ENCODE measurements at regions not wholly inside any gene's neighbourhood (a gene's known extent, or its start where the extent isn't known, plus 50 kb on each side); places are given as distances from the start of the nearest gene placed in this dataset.

DNA sequence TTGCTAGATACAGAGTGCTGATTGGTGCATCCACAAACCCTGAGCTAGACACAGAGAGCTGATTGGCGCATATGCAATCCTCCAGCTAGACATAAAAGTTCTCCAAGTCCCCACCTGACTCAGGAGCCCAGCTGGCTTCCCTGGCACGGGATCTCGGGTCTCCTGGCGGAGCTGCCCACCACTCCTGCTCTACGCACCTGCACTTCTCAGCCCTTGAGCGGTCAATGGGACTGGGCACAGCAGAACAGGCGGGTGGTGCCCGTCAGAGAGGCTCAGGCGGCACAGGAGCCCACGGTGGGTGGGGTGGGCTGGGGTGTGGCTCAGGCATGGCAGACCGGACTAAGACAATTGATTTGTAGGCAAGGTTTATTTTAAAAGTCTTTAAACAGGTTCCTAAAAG lies 1365.5 kb downstream of the FAM181B start:
- CTCF ChIA-PET = no interaction called here
- peaks cover 9% of the 10 kb centered on the region for H3K9me3 Mint-ChIP-seq (ENCODE audit: insufficient read depth)
- no peaks in the 10 kb centered on the region for H3K36me3 Mint-ChIP-seq (ENCODE audit: low read depth)
- ATAC-seq (no peak), DNase-seq (no peak)
- no peak overlapping the region for H3K4me3 Mint-ChIP-seq
- POLR2A ChIA-PET = no interaction called here
- H3K27me3 Mint-ChIP-seq (ENCODE audit: low read depth) = no peaks in the 10 kb centered on the region
- H3K27ac Mint-ChIP-seq = no peak overlapping the region
- H3K4me1 Mint-ChIP-seq (ENCODE audit: low read depth) = no peaks in the 10 kb centered on the region

DNA sequence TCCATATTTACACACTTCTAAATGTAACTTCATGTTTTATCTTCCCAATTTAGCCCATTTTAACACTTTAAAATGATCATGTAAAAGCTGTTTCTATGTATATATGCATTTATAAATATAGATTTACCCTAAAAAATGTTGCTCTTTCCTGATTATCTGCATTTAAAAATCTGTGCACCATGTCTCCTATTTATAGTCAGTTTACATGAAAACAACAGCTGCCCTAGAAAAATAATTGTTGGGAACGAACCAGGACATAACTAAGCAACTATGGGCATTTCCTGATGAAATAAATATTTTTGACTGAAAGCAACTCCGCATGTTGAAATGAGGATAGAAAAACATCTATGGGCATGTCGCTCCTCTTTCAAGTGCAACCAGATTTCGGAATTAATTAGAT lies 1368.2 kb downstream of the FAM181B start:
- Mint-ChIP-seq H3K36me3 (ENCODE audit: low read depth) (no peaks in the 10 kb centered on the region), H3K9me3 (ENCODE audit: insufficient read depth) (peaks cover 13% of the 10 kb centered on the region), H3K4me3 (no peak overlapping the region), H3K4me1 (ENCODE audit: low read depth) (no peaks in the 10 kb centered on the region), H3K27me3 (ENCODE audit: low read depth) (no peaks in the 10 kb centered on the region), H3K27ac (no peak overlapping the region)
- DNase-seq (no peak), ATAC-seq (no peak)
- ChIA-PET POLR2A (no interaction called here), CTCF (no interaction called here)

DNA sequence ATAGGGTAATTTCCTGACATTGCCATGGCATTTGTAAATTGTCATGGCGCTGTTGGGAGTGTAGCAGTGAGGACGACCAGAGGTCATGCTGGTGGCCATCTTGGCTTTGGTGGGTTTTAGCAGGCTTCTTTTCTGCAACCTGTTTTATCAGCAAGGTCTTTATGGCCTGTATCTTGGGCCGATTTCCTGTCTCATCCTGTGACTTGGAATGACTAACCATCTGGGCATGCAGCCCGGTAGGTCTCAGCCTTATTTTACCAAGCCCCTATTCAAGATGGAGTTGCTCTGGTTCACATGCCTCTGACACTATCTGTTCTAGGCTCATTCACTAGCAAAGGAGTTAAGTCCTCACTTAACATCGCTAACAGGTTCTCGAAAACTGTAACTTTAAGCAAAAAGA lies 1374.2 kb downstream of the FAM181B start:
- Mint-ChIP-seq H3K4me3 (no peak overlapping the region), H3K9me3 (ENCODE audit: insufficient read depth) (peaks cover 5% of the 10 kb centered on the region), H3K36me3 (ENCODE audit: low read depth) (no peaks in the 10 kb centered on the region), H3K27me3 (ENCODE audit: low read depth) (no peaks in the 10 kb centered on the region), H3K27ac (no peak overlapping the region), H3K4me1 (ENCODE audit: low read depth) (no peaks in the 10 kb centered on the region)
- DNase-seq (no peak), ATAC-seq (no peak)
- POLR2A ChIA-PET = no interaction called here
- CTCF ChIA-PET = no interaction called here

DNA sequence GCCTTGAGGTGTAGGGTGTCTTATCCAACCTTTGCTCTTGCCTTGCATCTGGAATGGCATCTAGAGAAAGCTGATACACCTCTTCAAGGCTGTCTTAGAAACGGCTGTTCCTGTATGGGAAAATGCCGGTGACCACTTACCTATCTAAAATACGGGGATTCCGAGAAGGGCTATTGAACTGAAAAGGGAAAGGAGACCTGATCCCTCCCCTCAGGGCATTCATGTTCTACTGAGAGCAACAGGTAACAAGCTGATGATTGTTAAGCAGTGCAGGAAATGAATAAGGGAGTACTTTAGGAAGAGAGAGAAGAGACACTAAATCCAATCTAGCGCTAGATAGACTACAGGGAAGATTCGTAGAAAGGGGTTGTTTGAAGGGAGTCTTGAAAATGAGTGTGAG lies 1388.1 kb downstream of the FAM181B start:
- no peak overlapping the region for H3K4me3 Mint-ChIP-seq
- ATAC-seq = no peak
- CTCF ChIA-PET = no interaction called here

DNA sequence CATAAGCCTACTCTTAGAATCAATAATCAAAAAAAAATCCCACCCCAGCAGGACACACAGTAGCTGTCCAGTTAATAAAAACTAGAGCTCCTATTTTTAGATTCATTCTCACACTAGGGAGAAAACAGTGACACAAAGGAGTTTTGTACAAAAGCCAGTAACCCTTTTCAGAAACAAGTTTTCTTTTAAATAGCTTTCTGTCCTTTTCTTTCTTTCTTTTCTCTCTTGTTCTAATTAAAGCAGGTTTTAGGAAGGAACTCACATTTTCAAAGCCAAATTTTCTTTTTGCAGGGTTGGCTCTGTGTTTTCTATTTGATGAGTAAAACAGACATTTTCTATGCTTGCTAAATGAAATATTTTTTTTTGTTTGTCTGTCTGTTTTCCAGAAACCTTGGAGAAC lies 1390.7 kb downstream of the FAM181B start:
- ChIA-PET CTCF (no interaction called here), POLR2A (no interaction called here)
- ATAC-seq = no peak
- Mint-ChIP-seq H3K9me3 (ENCODE audit: insufficient read depth) (no peaks in the 10 kb centered on the region), H3K4me1 (ENCODE audit: low read depth) (no peaks in the 10 kb centered on the region), H3K27me3 (ENCODE audit: low read depth) (no peaks in the 10 kb centered on the region), H3K36me3 (ENCODE audit: low read depth) (no peaks in the 10 kb centered on the region), H3K4me3 (no peak overlapping the region), H3K27ac (no peak overlapping the region)
- DNase-seq = no peak

More for the DNA sequence above, 1388.1 kb downstream of the FAM181B start:
- Mint-ChIP-seq H3K27ac (no peak overlapping the region), H3K9me3 (ENCODE audit: insufficient read depth) (no peaks in the 10 kb centered on the region), H3K4me1 (ENCODE audit: low read depth) (no peaks in the 10 kb centered on the region), H3K27me3 (ENCODE audit: low read depth) (no peaks in the 10 kb centered on the region), H3K36me3 (ENCODE audit: low read depth) (no peaks in the 10 kb centered on the region)
- DNase-seq = no peak
- POLR2A ChIA-PET = no interaction called here

DNA sequence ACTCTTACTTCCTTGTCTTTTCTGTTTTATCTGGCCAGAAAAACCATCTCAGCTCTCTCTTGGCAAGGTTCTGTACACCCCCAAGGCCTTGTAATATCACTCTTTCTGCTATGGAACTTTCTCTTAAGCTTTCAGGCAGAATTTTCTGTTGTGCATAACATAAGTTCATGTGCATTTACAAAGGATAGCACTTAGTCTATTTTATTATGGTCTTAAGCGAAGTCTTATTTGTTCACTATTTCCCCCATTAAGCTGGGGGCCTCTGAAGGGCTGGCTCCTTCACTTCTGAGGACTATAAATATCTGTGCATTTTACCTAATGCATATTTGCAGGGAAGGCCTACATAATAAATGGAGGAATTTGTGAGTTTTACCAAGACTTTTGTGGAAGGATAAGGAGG lies 1393.4 kb downstream of the FAM181B start:
- no peaks in the 10 kb centered on the region for H3K27me3 Mint-ChIP-seq (ENCODE audit: low read depth)
- ATAC-seq = no peak
- no peaks in the 10 kb centered on the region for H3K36me3 Mint-ChIP-seq (ENCODE audit: low read depth)
- H3K9me3 Mint-ChIP-seq (ENCODE audit: insufficient read depth) = peaks cover 4% of the 10 kb centered on the region
- ChIA-PET POLR2A (no interaction called here), CTCF (no interaction called here)
- no peak overlapping the region for H3K27ac Mint-ChIP-seq
- no peak overlapping the region for H3K4me3 Mint-ChIP-seq
- H3K4me1 Mint-ChIP-seq (ENCODE audit: low read depth) = no peaks in the 10 kb centered on the region
- DNase-seq = no peak

DNA sequence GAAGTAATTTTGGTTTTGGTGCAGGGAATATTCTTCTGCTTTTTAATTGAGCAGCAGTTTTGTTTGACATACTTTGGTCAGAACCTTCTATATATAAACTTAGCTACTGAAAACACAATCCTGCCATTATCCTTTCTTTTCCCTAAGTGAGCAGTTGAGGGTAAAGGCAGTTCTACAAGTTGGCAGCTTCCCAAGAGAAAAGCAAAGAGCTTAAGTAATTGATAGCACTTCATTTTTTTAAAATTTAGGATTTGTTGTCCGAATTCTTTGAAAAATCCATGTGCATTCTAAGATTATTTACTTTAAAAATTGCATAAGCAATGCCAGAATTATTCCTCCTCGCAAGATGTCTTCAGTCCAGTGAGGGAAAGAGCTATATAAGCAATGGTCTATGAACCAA lies 1394.1 kb downstream of the FAM181B start:
- CTCF ChIA-PET = no interaction called here
- no peak for ATAC-seq
- H3K9me3 Mint-ChIP-seq (ENCODE audit: insufficient read depth) = peaks cover 5% of the 10 kb centered on the region
- POLR2A ChIA-PET = no interaction called here
- no peak overlapping the region for H3K4me3 Mint-ChIP-seq
- no peaks in the 10 kb centered on the region for H3K27me3 Mint-ChIP-seq (ENCODE audit: low read depth)
- no peak overlapping the region for H3K27ac Mint-ChIP-seq
- no peak for DNase-seq
- no peaks in the 10 kb centered on the region for H3K4me1 Mint-ChIP-seq (ENCODE audit: low read depth)
- no peaks in the 10 kb centered on the region for H3K36me3 Mint-ChIP-seq (ENCODE audit: low read depth)

DNA sequence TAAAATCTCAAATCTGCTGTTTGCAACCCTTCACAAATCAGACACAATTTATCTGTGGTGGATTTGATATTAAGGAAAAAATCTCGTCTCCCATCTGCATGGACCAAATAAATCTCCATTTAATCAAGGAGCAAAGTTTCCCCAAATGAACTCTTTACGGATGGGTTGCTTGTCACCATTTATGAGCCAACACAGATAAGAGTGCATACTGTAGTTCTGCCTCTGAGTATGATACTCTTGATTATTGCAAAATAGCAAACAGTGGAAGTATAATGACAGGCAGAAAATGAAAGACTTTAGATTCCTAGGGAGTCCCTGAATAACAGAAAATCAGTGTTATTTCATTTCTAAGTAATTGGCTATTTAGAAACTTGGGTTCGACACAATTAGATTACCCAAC lies 1395.9 kb downstream of the FAM181B start:
- ATAC-seq (no peak), DNase-seq (no peak)
- Mint-ChIP-seq H3K9me3 (ENCODE audit: insufficient read depth) (peaks cover 8% of the 10 kb centered on the region), H3K4me3 (no peak overlapping the region), H3K27me3 (ENCODE audit: low read depth) (no peaks in the 10 kb centered on the region), H3K36me3 (ENCODE audit: low read depth) (no peaks in the 10 kb centered on the region), H3K27ac (no peak overlapping the region), H3K4me1 (ENCODE audit: low read depth) (no peaks in the 10 kb centered on the region)
- ChIA-PET POLR2A (no interaction called here), CTCF (no interaction called here)

DNA sequence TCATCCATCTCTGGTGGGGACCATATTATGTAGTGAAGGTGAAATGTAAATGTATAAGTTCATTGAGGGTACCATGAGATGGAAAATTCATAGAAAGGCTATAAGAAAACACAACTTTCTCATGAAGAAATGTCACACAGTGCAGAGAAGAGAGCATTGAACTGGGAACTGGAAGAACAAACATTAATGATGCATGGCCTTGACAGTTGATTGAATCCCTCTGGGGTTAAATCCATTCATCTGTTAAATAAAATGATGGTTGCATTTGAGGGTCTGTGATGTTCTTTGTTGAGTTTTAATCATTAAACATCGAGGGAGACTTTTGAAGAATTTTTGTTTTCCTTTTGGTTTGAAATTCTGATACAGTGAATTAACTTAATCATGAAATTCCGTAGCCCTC lies 1401.4 kb downstream of the FAM181B start:
- ChIA-PET POLR2A (no interaction called here), CTCF (no interaction called here)
- H3K9me3 Mint-ChIP-seq (ENCODE audit: insufficient read depth) = peaks cover 8% of the 10 kb centered on the region
- H3K36me3 Mint-ChIP-seq (ENCODE audit: low read depth) = no peaks in the 10 kb centered on the region
- H3K27me3 Mint-ChIP-seq (ENCODE audit: low read depth) = no peaks in the 10 kb centered on the region
- DNase-seq = no peak
- no peak for ATAC-seq
- no peak overlapping the region for H3K4me3 Mint-ChIP-seq
- no peaks in the 10 kb centered on the region for H3K4me1 Mint-ChIP-seq (ENCODE audit: low read depth)
- H3K27ac Mint-ChIP-seq = no peak overlapping the region

DNA sequence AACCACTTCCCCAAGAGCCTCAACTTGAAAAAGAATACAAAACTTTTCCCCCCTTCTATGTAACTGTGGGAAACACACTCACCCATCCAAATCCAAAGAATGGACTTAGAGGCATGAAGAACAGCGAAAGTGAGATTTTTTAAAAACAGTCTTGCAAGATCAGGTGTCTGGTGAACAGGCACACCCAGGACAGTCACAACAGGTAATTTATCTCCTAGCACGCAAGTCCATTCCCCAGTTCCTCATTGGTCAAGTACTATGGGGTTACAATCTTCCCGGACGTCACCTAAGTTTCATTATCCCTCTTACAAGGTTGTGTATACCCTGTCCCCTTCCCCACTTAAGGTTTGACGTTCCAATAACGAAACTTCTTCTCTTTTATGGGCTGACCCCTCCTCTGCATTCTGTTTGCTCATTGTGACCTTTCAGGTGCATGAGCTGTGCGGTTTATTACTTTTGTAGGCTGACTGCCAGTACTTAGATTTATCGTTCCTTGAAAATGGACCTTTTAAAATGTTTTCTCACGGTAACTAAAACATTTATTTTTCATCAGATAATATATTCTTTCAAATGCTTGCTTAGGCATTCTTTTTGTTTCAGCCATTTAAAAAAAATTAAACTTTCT lies 1401.9 kb downstream of the FAM181B start:
- ATAC-seq (no peak), DNase-seq (no peak)
- POLR2A ChIA-PET = no interaction called here
- Mint-ChIP-seq H3K27me3 (ENCODE audit: low read depth) (no peaks in the 10 kb centered on the region), H3K36me3 (ENCODE audit: low read depth) (no peaks in the 10 kb centered on the region), H3K4me3 (no peak overlapping the region), H3K4me1 (ENCODE audit: low read depth) (no peaks in the 10 kb centered on the region), H3K27ac (no peak overlapping the region), H3K9me3 (ENCODE audit: insufficient read depth) (peaks cover 8% of the 10 kb centered on the region)
- CTCF ChIA-PET = no interaction called here

DNA sequence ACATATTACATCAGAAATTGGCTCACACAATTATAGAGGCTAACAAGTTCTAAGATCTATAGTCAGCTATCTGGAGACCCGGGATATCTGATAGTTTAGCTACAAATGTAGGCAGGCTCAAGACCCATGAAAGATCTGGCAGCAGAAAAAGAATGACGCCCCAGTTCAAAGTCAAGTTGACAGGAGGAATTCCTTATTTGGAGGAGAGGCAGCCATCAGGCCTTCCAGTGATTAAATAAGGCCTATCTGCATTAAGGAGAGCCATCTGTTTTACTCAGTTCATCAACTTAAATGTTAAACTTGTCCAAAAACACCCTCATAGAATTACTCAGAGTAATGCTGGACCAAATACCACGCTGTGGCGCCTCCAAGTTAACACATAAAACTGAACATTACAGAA lies 1402.6 kb downstream of the FAM181B start:
- no peak overlapping the region for H3K4me3 Mint-ChIP-seq
- H3K9me3 Mint-ChIP-seq (ENCODE audit: insufficient read depth) = peaks cover 7% of the 10 kb centered on the region
- no peak for ATAC-seq
- no peaks in the 10 kb centered on the region for H3K27me3 Mint-ChIP-seq (ENCODE audit: low read depth)
- no peaks in the 10 kb centered on the region for H3K4me1 Mint-ChIP-seq (ENCODE audit: low read depth)
- H3K36me3 Mint-ChIP-seq (ENCODE audit: low read depth) = no peaks in the 10 kb centered on the region
- H3K27ac Mint-ChIP-seq = no peak overlapping the region
- POLR2A ChIA-PET = no interaction called here
- CTCF ChIA-PET = no interaction called here
- DNase-seq = no peak

DNA sequence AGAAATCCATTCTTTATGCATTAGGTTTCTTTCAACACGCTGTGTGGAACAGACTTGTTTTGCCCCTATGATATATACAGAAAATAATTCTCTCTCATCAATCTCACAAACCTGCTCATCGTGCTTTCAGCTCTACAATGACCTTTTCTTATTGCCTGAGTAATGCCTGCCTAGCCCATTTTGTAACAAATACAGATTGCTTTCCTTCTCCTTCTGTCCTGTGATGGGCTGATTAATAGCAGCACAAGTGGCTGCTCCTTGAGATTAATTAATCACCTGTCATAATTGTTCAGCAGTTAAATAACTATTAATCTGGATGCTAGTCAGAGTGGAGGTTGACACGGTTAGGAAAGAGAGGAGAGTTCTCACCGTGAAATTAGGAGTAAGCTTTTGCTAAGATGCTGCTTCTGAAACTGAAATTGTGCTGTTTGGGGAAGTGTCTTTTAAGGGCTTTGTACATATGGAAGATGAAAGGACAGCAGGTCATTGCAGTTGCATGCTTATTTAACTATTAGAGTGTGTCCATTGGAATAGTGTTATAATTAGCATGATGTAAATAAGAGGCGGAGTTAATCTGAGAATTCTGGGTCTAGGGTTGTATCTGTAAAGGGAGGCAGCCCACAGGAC lies 1430.5 kb downstream of the FAM181B start:
- Mint-ChIP-seq H3K27me3 (ENCODE audit: low read depth) (no peaks in the 10 kb centered on the region), H3K4me1 (ENCODE audit: low read depth) (no peaks in the 10 kb centered on the region), H3K36me3 (ENCODE audit: low read depth) (no peaks in the 10 kb centered on the region), H3K9me3 (ENCODE audit: insufficient read depth) (no peaks in the 10 kb centered on the region), H3K27ac (no peak overlapping the region), H3K4me3 (no peak overlapping the region)
- no peak for ATAC-seq
- ChIA-PET POLR2A (no interaction called here), CTCF (no interaction called here)
- no peak for DNase-seq

DNA sequence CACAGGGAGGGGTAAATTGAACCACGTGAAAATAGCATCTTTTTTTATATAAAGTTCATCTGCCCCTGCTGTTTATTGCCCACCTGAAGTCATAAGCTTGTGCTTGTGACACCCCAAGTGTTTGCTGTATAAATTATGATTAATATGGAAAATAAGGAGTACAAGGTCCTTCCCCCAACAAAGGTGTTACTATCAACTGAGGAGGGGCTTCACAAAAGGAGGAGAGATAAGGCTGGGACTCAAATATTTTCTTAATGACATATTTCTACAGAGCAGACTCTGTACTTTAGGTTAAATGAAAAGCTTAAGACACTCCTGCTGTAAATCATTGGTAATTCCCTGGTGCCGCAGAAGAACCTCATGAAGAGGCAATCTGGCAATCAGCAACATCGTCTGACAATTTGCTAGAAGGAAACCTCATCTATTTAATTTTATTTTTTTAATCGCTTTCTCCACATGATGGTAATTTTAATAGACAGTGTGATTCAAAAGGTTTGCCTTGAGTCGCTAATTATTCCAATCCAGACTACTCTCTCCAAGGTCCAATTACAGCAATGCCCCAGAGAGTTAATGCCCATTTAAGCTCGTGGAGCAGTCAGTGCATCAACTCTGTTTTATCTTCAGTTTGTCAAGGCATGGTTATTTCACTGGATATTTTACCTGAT lies 1432.4 kb downstream of the FAM181B start:
- CTCF ChIA-PET = no interaction called here
- Mint-ChIP-seq H3K27ac (no peak overlapping the region), H3K4me3 (no peak overlapping the region), H3K4me1 (ENCODE audit: low read depth) (no peaks in the 10 kb centered on the region), H3K36me3 (ENCODE audit: low read depth) (no peaks in the 10 kb centered on the region), H3K27me3 (ENCODE audit: low read depth) (no peaks in the 10 kb centered on the region), H3K9me3 (ENCODE audit: insufficient read depth) (no peaks in the 10 kb centered on the region)
- POLR2A ChIA-PET = no interaction called here
- ATAC-seq (no peak), DNase-seq (no peak)
